PC-3 (cell line): ENCODE measurements at regions not wholly inside any gene's neighbourhood (a gene's known extent, or its start where the extent isn't known, plus 50 kb on each side); places are given as distances from the start of the nearest gene placed in this dataset.

Source experiments
- CTCF ChIP-seq: fragments of 300-600 bp; sonication (generic); conservative IDR thresholded peaks from 2 replicates; pipeline ENCODE4 v1.5.1; 2017; ENCODE audit warnings: antibody characterized with exemption, low read depth, mild to moderate bottlenecking, low read length
- EZH2 ChIP-seq: fragments of 300-600 bp; sonication (generic); IDR thresholded peaks from one replicate; pipeline ENCODE4 v1.6.1; 2017; ENCODE audit warnings: antibody characterized with exemption, mild to moderate bottlenecking, low read length; ENCODE audit not compliant: unreplicated experiment

- no peak for TF ChIP-seq CTCF
- TF ChIP-seq EZH2 = no peak
Observed at GRCh38 chr19:22526661-22527272, 104.6 kb upstream of the ZNF98 start.
